HuH-7 (cell line): ENCODE measurements at regions not wholly inside any gene's neighbourhood (a gene's known extent, or its start where the extent isn't known, plus 50 kb on each side); places are given as distances from the start of the nearest gene placed in this dataset.

Source experiments
- DNase-seq: peaks from one replicate; pipeline ENCODE4 v3.0.0; 2011; ENCODE audit warnings: low spot score

GRCh38 chr4:81549984-81550383, 78.3 kb upstream of the RASGEF1B start:
- DNase-seq: no peak

- no peak for DNase-seq
These were observed 75.1 kb upstream of the RASGEF1B start for GRCh38 chr4:81546777-81547176.

- no peak for DNase-seq
These were observed 69.6 kb upstream of the RASGEF1B start for GRCh38 chr4:81541161-81541945.

- no peak for DNase-seq
These were observed 67.2 kb upstream of the RASGEF1B start for GRCh38 chr4:81538716-81539427.

GRCh38 chr4:81531410-81531809, 59.7 kb upstream of the RASGEF1B start:
- DNase-seq: no peak

- DNase-seq: no peak
These were observed 57.3 kb upstream of the RASGEF1B start for GRCh38 chr4:81528979-81529378.

GRCh38 chr4:81528200-81528599, 56.5 kb upstream of the RASGEF1B start:
- no peak for DNase-seq

- DNase-seq: no peak
These were observed 56.0 kb upstream of the RASGEF1B start for GRCh38 chr4:81527709-81528108.

- no peak for DNase-seq
These were observed 55.4 kb upstream of the RASGEF1B start for GRCh38 chr4:81527115-81527514.

GRCh38 chr4:81526706-81527105, 55.0 kb upstream of the RASGEF1B start:
- DNase-seq: no peak

GRCh38 chr4:81523672-81524327, 52.1 kb upstream of the RASGEF1B start:
- DNase-seq: no peak

GRCh38 chr4:81522711-81523110, 51.0 kb upstream of the RASGEF1B start:
- no peak for DNase-seq

GRCh38 chr4:81521708-81522107, 50.0 kb upstream of the RASGEF1B start:
- no peak for DNase-seq
